NCI-H1930 (cell line): ENCODE measurements at regions not wholly inside any gene's neighbourhood (a gene's known extent, or its start where the extent isn't known, plus 50 kb on each side); places are given as distances from the start of the nearest gene placed in this dataset.
"Not testable (repeated sequence)": the region's sequence is repeated elsewhere in the genome, so short reads cannot be mapped to it uniquely, and the experiment has no call there.

ENCODE experiments used
- DNase-seq, 2 experiments: peaks; one replicate each; lab custom pipeline; 2025; lab: John Stamatoyannopoulos, UW

GRCh38 chr9:100639854-100640253 lies 62.0 kb downstream of the CAVIN4 start:
- no peak for DNase-seq

- DNase-seq, result no peak
Observed at GRCh38 chr9:100640447-100641050, 62.7 kb downstream of the CAVIN4 start.

GRCh38 chr9:100641166-100641565 lies 63.3 kb downstream of the CAVIN4 start:
- DNase-seq, result no peak

- no peak for DNase-seq
Observed at GRCh38 chr9:100652850-100653249, 75.0 kb downstream of the CAVIN4 start.

- no peak for DNase-seq
Observed at GRCh38 chr9:100653643-100654334, 75.9 kb downstream of the CAVIN4 start.

- not testable (repeated sequence) for DNase-seq
Observed at GRCh38 chr9:100656851-100657250, 79.0 kb downstream of the CAVIN4 start.

- no peak for DNase-seq
Observed at GRCh38 chr9:100661668-100662067, 83.8 kb downstream of the CAVIN4 start.

GRCh38 chr9:100662122-100662521 lies 84.2 kb downstream of the CAVIN4 start:
- DNase-seq, result no peak

GRCh38 chr9:100667448-100667847 lies 89.6 kb downstream of the CAVIN4 start:
- no peak for DNase-seq

GRCh38 chr9:100668024-100668423 lies 90.1 kb downstream of the CAVIN4 start:
- DNase-seq, result no peak

GRCh38 chr9:100669968-100670367 lies 92.1 kb downstream of the CAVIN4 start:
- DNase-seq, result no peak

- DNase-seq, result no peak
Observed at GRCh38 chr9:100670719-100671118, 92.8 kb downstream of the CAVIN4 start.

- DNase-seq, result no peak
Observed at GRCh38 chr9:100671898-100672297, 94.0 kb downstream of the CAVIN4 start.

GRCh38 chr9:100673249-100673648 lies 95.4 kb downstream of the CAVIN4 start:
- no peak for DNase-seq

- no peak for DNase-seq
Observed at GRCh38 chr9:100674419-100675122, 96.7 kb downstream of the CAVIN4 start.

- DNase-seq, result peak in 1 of 2 experiments; percentile 40
Observed at GRCh38 chr9:100679834-100680233, 102.0 kb downstream of the CAVIN4 start.

- DNase-seq, result no peak
Observed at GRCh38 chr9:100686420-100686819, 108.5 kb downstream of the CAVIN4 start.

- DNase-seq, result no peak
Observed at GRCh38 chr9:100689635-100690034, 111.8 kb downstream of the CAVIN4 start.

GRCh38 chr9:100690438-100690837 lies 112.6 kb downstream of the CAVIN4 start:
- no peak for DNase-seq

- DNase-seq, result no peak
Observed at GRCh38 chr9:100697339-100697738, 119.5 kb downstream of the CAVIN4 start.

GRCh38 chr9:100698945-100699344 lies 121.1 kb downstream of the CAVIN4 start:
- no peak for DNase-seq

GRCh38 chr9:100699668-100700067 lies 121.8 kb downstream of the CAVIN4 start:
- DNase-seq, result no peak

- DNase-seq, result peak in 1 of 2 experiments; percentile 52
Observed at GRCh38 chr9:100700689-100701318, 122.9 kb downstream of the CAVIN4 start.
